ENCODE measurements at regions not wholly inside any gene's neighbourhood (a gene's known extent, or its start where the extent isn't known, plus 50 kb on each side); places are given as distances from the start of the nearest gene placed in this dataset.

- TF ChIP-seq, protein P1, sequence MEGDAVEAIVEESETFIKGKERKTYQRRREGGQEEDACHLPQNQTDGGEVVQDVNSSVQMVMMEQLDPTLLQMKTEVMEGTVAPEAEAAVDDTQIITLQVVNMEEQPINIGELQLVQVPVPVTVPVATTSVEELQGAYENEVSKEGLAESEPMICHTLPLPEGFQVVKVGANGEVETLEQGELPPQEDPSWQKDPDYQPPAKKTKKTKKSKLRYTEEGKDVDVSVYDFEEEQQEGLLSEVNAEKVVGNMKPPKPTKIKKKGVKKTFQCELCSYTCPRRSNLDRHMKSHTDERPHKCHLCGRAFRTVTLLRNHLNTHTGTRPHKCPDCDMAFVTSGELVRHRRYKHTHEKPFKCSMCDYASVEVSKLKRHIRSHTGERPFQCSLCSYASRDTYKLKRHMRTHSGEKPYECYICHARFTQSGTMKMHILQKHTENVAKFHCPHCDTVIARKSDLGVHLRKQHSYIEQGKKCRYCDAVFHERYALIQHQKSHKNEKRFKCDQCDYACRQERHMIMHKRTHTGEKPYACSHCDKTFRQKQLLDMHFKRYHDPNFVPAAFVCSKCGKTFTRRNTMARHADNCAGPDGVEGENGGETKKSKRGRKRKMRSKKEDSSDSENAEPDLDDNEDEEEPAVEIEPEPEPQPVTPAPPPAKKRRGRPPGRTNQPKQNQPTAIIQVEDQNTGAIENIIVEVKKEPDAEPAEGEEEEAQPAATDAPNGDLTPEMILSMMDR (IDR thresholded peaks at IDR 0.05): peak; percentile 49; the same call in 1 of the 2 replicates
- TF ChIP-seq POLR2AphosphoS5 (IDR thresholded peaks at IDR 0.05; ENCODE audit: low read depth, low read length) (no peak), SIN3A (IDR thresholded peaks at IDR 0.05; ENCODE audit: borderline replicate concordance, insufficient read depth, low read depth, low read length) (no peak), TCF7L2 (IDR thresholded peaks at IDR 0.05; ENCODE audit: low read depth, low read length) (no peak)
Measured at GRCh38 chr6:76351275-76351674, 278.8 kb upstream of the IMPG1 start.

Data from Panc1 (cell line).